H1 (cell line): ENCODE measurements at regions not wholly inside any gene's neighbourhood (a gene's known extent, or its start where the extent isn't known, plus 50 kb on each side); places are given as distances from the start of the nearest gene placed in this dataset.

Experiments
- CTCF ChIA-PET: fragments of 300-600 bp; sonication (Branson Sonifier 250); formaldehyde crosslinking; loops from one replicate; lab custom pipeline; 2021; ENCODE audit not compliant: partially characterized antibody; lab: Charles Lee
- POLR2A ChIA-PET: fragments of 300-600 bp; sonication (Branson Sonifier 250); formaldehyde crosslinking; loops from one replicate; lab custom pipeline; 2021; ENCODE audit warnings: inconsistent platforms; ENCODE audit not compliant: partially characterized antibody; lab: Charles Lee
- DNase-seq, 2 experiments: peaks; one replicate each; pipeline versions ENCODE4 v3.0.0 to v3.0.0-alpha.2; 2010 to 2022; ENCODE audit warnings: low spot score in 2 of 2, low read depth in 1 of 2, mixed read lengths in 1 of 2
- FAIRE-seq: peaks from 2 replicates; lab custom pipeline; 2011; peaks lifted over from hg19 to GRCh38; lab: Jason Lieb, UNC
- H2AFZ ChIP-seq: 2 replicates; pipeline ENCODE4 v1.8.1; 2012; ENCODE audit warnings: low read length, inconsistent platforms
- H2AK5ac ChIP-seq: 2 replicates; pipeline ENCODE4 v1.6.1; 2013; ENCODE audit warnings: low read depth, low read length
- H2BK120ac ChIP-seq: replicated peaks from 2 replicates; pipeline ENCODE3; 2013; ENCODE audit warnings: low read depth, low read length, inconsistent platforms
- H2BK12ac ChIP-seq: 2 replicates; pipeline ENCODE4 v1.6.1; 2013; ENCODE audit warnings: low read depth, low read length
- H2BK15ac ChIP-seq: 2 replicates; pipeline ENCODE4 v1.6.1; 2013; ENCODE audit warnings: low read length
- H2BK20ac ChIP-seq: 2 replicates; pipeline ENCODE4 v1.6.1; 2013; ENCODE audit warnings: low read length
- H2BK5ac ChIP-seq: 2 replicates; pipeline ENCODE4 v1.6.1; 2013; ENCODE audit warnings: low read depth, low read length
- H3K14ac ChIP-seq: 2 replicates; pipeline ENCODE4 v1.6.1; 2013; ENCODE audit warnings: inconsistent platforms; ENCODE audit not compliant: insufficient read length
- H3K18ac ChIP-seq: 2 replicates; pipeline ENCODE4 v1.6.1; 2013; ENCODE audit warnings: low read length; ENCODE audit errors: extremely low read depth
- H3K23ac ChIP-seq: 2 replicates; pipeline ENCODE4 v1.6.1; 2013; ENCODE audit warnings: inconsistent platforms; ENCODE audit not compliant: insufficient read length
- H3K23me2 ChIP-seq: 2 replicates; pipeline ENCODE4 v1.6.1; 2013; ENCODE audit warnings: low read depth, low read length
- H3K27ac ChIP-seq: 2 replicates; pipeline ENCODE4 v1.6.1; 2011; ENCODE audit warnings: low read depth, low read length, inconsistent platforms
- H3K27me3 ChIP-seq, 4 experiments: replicated peaks in 1 of 4; 1 replicate in 1 of 4; 2 replicates in 3 of 4; pipeline versions ENCODE4 v1.6.1 to v1.8.1; 2011 to 2013; ENCODE audit warnings: low read length in 3 of 4, mild to moderate bottlenecking in 3 of 4, inconsistent platforms in 2 of 4, mixed read lengths in 2 of 4, moderate library complexity in 1 of 4; ENCODE audit not compliant: control insufficient read depth in 3 of 4, insufficient read depth in 3 of 4; ENCODE audit errors: extremely low read depth in 1 of 4
- H3K36me3 ChIP-seq, 4 experiments: 2 replicates each; pipeline versions ENCODE4 v1.6.1 to v1.8.1; 2011 to 2013; ENCODE audit warnings: mild to moderate bottlenecking in 4 of 4, low read length in 3 of 4, moderate library complexity in 2 of 4, control low read depth in 1 of 4, inconsistent platforms in 1 of 4; ENCODE audit not compliant: insufficient read depth in 4 of 4, control insufficient read depth in 2 of 4
- H3K4ac ChIP-seq: replicated peaks from 2 replicates; pipeline ENCODE3; 2013; ENCODE audit warnings: low read length, low read depth, mixed read lengths, inconsistent platforms; ENCODE audit not compliant: insufficient read length
- H3K4me1 ChIP-seq, 4 experiments: replicated peaks in 1 of 4; 1 replicate in 1 of 4; 2 replicates in 3 of 4; pipeline versions ENCODE4 v1.6.1 to v1.8.1; 2011 to 2013; ENCODE audit warnings: low read length in 3 of 4, inconsistent platforms in 2 of 4, mixed read lengths in 1 of 4; ENCODE audit not compliant: insufficient read depth in 4 of 4, control insufficient read depth in 3 of 4
- H3K4me2 ChIP-seq, 2 experiments: 2 replicates each; pipeline versions ENCODE4 v1.6.1 to v1.8.1; 2011 to 2013; ENCODE audit warnings: low read depth in 2 of 2, low read length in 2 of 2, control low read depth in 1 of 2, inconsistent platforms in 1 of 2, mild to moderate bottlenecking in 1 of 2; ENCODE audit not compliant: insufficient read depth in 1 of 2
- H3K4me3 ChIP-seq, 4 experiments: fragments of 200-600, 300-600 bp in 1 of 4; sonication (generic), shearing (Covaris generic), sonication (Bioruptor Twin) in 1 of 4; 2 replicates each; pipeline versions ENCODE4 v1.5.1 to v1.8.1; 2011 to 2016; ENCODE audit warnings: low read length in 4 of 4, low read depth in 3 of 4, control low read depth in 2 of 4, inconsistent platforms in 2 of 4, mild to moderate bottlenecking in 2 of 4, mixed read lengths in 1 of 4, moderate library complexity in 1 of 4; ENCODE audit not compliant: insufficient read depth in 2 of 4; ENCODE audit errors: extremely low read depth in 1 of 4
- H3K56ac ChIP-seq: replicated peaks from 2 replicates; pipeline ENCODE3; 2013; ENCODE audit warnings: low read depth, mild to moderate bottlenecking, mixed read lengths, low read length, inconsistent platforms; ENCODE audit not compliant: insufficient read length
- H3K79me1 ChIP-seq: 2 replicates; pipeline ENCODE4 v1.6.1; 2013; ENCODE audit warnings: low read depth, low read length, control low read depth
- H3K79me2 ChIP-seq, 2 experiments: 2 replicates each; pipeline versions ENCODE4 v1.6.1 to v1.8.1; 2012 to 2013; ENCODE audit warnings: low read length in 2 of 2, mild to moderate bottlenecking in 2 of 2, inconsistent platforms in 1 of 2; ENCODE audit not compliant: insufficient read depth in 2 of 2, control insufficient read depth in 1 of 2
- H3K9ac ChIP-seq, 4 experiments: replicated peaks in 1 of 4; 1 replicate in 1 of 4; 2 replicates in 3 of 4; pipeline versions ENCODE4 v1.6.1 to v1.8.1; 2011 to 2013; ENCODE audit warnings: low read depth in 3 of 4, low read length in 3 of 4, control low read depth in 2 of 4, mild to moderate bottlenecking in 2 of 4, moderate library complexity in 2 of 4, inconsistent platforms in 1 of 4; ENCODE audit errors: extremely low read depth in 1 of 4
- H3K9me3 ChIP-seq, 2 experiments: 2 replicates each; pipeline versions ENCODE4 v1.6.1 to v1.8.1; 2012 to 2013; ENCODE audit warnings: mild to moderate bottlenecking in 2 of 2, moderate library complexity in 2 of 2, control low read depth in 1 of 2, inconsistent platforms in 1 of 2, low read depth in 1 of 2, low read length in 1 of 2, mixed read lengths in 1 of 2; ENCODE audit not compliant: insufficient read depth in 2 of 2
- H4K20me1 ChIP-seq, 2 experiments: replicated peaks in 1 of 2; 2 replicates each; pipeline versions ENCODE3 to v1.8.1; 2011 to 2013; ENCODE audit warnings: inconsistent platforms in 2 of 2, low read length in 2 of 2, mild to moderate bottlenecking in 1 of 2; ENCODE audit not compliant: insufficient read depth in 2 of 2, control insufficient read depth in 1 of 2
- H4K5ac ChIP-seq: 2 replicates; pipeline ENCODE4 v1.6.1; 2013; ENCODE audit warnings: low read length, low read depth, mixed read lengths, inconsistent platforms; ENCODE audit not compliant: insufficient read length
- H4K8ac ChIP-seq: 2 replicates; pipeline ENCODE4 v1.8.0; 2013; ENCODE audit warnings: mild to moderate bottlenecking, moderate library complexity, low read length, inconsistent platforms; ENCODE audit not compliant: insufficient read depth; ENCODE audit errors: extremely low read depth
- H4K91ac ChIP-seq: replicated peaks from 2 replicates; pipeline ENCODE3; 2013; ENCODE audit warnings: low read length, mixed read lengths, inconsistent platforms; ENCODE audit not compliant: insufficient read length
- ATF2 ChIP-seq: IDR thresholded peaks from 2 replicates; pipeline ENCODE4 v1.6.1; 2012; ENCODE audit warnings: low read length, inconsistent platforms
- CTBP2 ChIP-seq: IDR thresholded peaks from 2 replicates; pipeline ENCODE4 v1.7.0; 2011; ENCODE audit warnings: borderline replicate concordance, mild to moderate bottlenecking, moderate library complexity, mixed read lengths, low read length; ENCODE audit not compliant: insufficient read depth, insufficient read length
- EP300 ChIP-seq, 2 experiments: IDR thresholded peaks; 1 replicate in 1 of 2; 2 replicates in 1 of 2; pipeline ENCODE4 v1.6.1; 2011 to 2012; ENCODE audit warnings: low read depth in 2 of 2, low read length in 2 of 2, mild to moderate bottlenecking in 2 of 2, borderline replicate concordance in 1 of 2, inconsistent platforms in 1 of 2, moderate library complexity in 1 of 2
- JUND ChIP-seq: IDR thresholded peaks from 2 replicates; pipeline ENCODE4 v1.6.1; 2011; ENCODE audit warnings: mild to moderate bottlenecking, improper control_type of control experiment, low read length
- RBBP5 ChIP-seq: IDR thresholded peaks from 2 replicates; pipeline ENCODE4 v1.7.1; 2012; ENCODE audit warnings: low read depth, mild to moderate bottlenecking, inconsistent platforms, low read length, moderate library complexity, borderline replicate concordance
- SP1 ChIP-seq: IDR thresholded peaks from 2 replicates; pipeline ENCODE4 v1.6.1; 2011; ENCODE audit warnings: low read depth, low read length
- TAF1 ChIP-seq: IDR thresholded peaks from 2 replicates; pipeline ENCODE4 v1.6.1; 2011; ENCODE audit warnings: mild to moderate bottlenecking, low read depth, low read length
- WGBS, 2 experiments: shearing (Covaris generic) in 1 of 2; methylation state at CpG; one replicate each; pipeline versions ENCODE4 v1.1.6 to v1.1.7; 2013 to 2015; ENCODE audit warnings: low lambda C conversion rate in 2 of 2, mixed read lengths in 2 of 2, inconsistent platforms in 1 of 2, low coverage in 1 of 2, missing lambda C conversion rate in 1 of 2; ENCODE audit not compliant: insufficient replicate concordance in 2 of 2, insufficient coverage in 1 of 2, insufficient read length in 1 of 2; ENCODE audit errors: extremely low coverage in 1 of 2, missing lambda C conversion rate in 1 of 2; 5-methylcytosine and 5-hydroxymethylcytosine counted together

- CTCF ChIA-PET, result interaction anchor here (0.6 to 2.7 kb wide), 6 partner anchors 11 to 1208 kb away, joined by 3 to 15 read pairs (median 4); no protein-coding TSS in a partner anchor
- H3K23ac ChIP-seq, result no peak overlapping the region
- WGBS, 2 experiments, result 89% methylated on average over 3 of the region's 3 CpGs; no CpG with 5 or more reads in 1 of the 2 experiments
- no peaks in the 10 kb centered on the region for H3K23me2 ChIP-seq
- H3K56ac ChIP-seq, result no peak overlapping the region
- no peak overlapping the region for H2AFZ ChIP-seq
- H3K27ac ChIP-seq, result no peak overlapping the region
- no peak overlapping the region for H2BK20ac ChIP-seq
- H4K91ac ChIP-seq, result no peak overlapping the region
- H3K36me3 ChIP-seq, result no peaks in the 10 kb centered on the region
- H3K14ac ChIP-seq, result no peak overlapping the region
- POLR2A ChIA-PET, result no interaction called here
- H3K27me3 ChIP-seq, result no peaks in the 10 kb centered on the region
- no peaks in the 10 kb centered on the region for H3K79me2 ChIP-seq
- H3K4ac ChIP-seq, result no peak overlapping the region
- no peak overlapping the region for H3K4me2 ChIP-seq
- 0 out of 7 replicates have a peak, but pooled peaks cover 0 to 2% (median 0%) of the 10 kb centered on the region in 4 experiments for H3K4me1 ChIP-seq
- no peak overlapping the region for H4K5ac ChIP-seq
- no peak overlapping the region for H4K8ac ChIP-seq
- H2BK120ac ChIP-seq, result no peak overlapping the region
- no peak overlapping the region for H3K18ac ChIP-seq
- H3K4me3 ChIP-seq, result no peak overlapping the region
- H3K79me1 ChIP-seq, result no peaks in the 10 kb centered on the region
- H2BK5ac ChIP-seq, result no peak overlapping the region
- no peak overlapping the region for H3K9ac ChIP-seq
- no peak overlapping the region for H2BK12ac ChIP-seq
- no peaks in the 10 kb centered on the region for H3K9me3 ChIP-seq
- DNase-seq (no peak), FAIRE-seq (no peak)
- H4K20me1 ChIP-seq, result no peaks in the 10 kb centered on the region
- H2BK15ac ChIP-seq, result no peak overlapping the region
- no peak overlapping the region for H2AK5ac ChIP-seq
- TF ChIP-seq JUND (no peak), CTBP2 (no peak), EP300 (IDR thresholded peaks at IDR 0.05; ENCODE audit: borderline replicate concordance in 1 of 2, low read depth in 2 of 2, low read length in 2 of 2) (no peak), TAF1 (no peak), SP1 (no peak), RBBP5 (no peak), ATF2 (no peak)
These were observed 56.5 kb upstream of the ADRB2 start for GRCh38 chr5:148769941-148770340.
